ENCODE measurements at regions not wholly inside any gene's neighbourhood (a gene's known extent, or its start where the extent isn't known, plus 50 kb on each side); places are given as distances from the start of the nearest gene placed in this dataset.
"Not testable (repeated sequence)": the region's sequence is repeated elsewhere in the genome, so short reads cannot be mapped to it uniquely, and the experiment has no call there.

- DNase-seq, result no peak
Observed at GRCh38 chr16:47903470-47903869, 252.3 kb downstream of the ABCC12 start.

GRCh38 chr16:47897105-47897504 lies 258.7 kb downstream of the ABCC12 start:
- DNase-seq, result not testable (repeated sequence)

DNA sequence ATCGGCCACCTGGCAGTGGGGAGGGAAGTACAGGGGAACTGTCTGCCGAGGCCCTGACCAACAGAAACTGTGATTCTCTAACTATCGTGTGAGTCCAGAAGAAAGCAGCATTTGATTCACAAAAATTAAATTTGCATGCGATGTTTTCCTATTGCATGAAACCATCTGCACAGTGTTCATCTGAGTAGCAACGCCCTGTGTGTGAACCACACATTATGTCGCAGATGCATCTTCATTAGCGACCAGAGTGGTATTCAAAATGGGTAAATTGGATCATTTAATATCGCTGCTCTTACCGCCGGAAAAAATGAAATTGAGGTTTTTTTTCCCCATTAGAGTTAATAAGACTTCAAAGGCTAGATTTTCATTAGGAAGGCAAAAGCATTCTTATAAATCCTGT lies 260.6 kb downstream of the ABCC12 start:
- no peak for DNase-seq

- no peak for DNase-seq
Observed at GRCh38 chr16:47892999-47893398, 262.8 kb downstream of the ABCC12 start.

DNA sequence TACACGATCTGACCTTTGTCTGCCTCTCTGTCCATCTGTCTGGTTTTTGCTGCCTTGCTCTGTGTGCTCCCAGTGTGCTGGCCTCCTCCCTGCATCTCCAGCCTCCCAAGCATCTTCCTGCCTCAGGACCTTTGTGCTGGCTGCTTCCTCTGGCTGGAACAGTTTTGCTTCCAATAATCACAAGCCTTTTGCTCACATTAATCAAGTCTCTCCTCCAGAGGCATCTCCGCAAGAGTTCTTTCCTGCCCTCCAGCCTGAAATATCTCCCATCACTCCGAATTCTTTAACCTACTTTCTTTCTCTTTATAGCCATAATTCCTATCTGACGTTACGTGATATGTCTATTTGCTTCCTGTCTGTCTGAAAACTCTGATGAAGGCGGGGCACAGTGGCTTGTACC lies 267.1 kb downstream of the ABCC12 start:
- DNase-seq, result no peak

DNA sequence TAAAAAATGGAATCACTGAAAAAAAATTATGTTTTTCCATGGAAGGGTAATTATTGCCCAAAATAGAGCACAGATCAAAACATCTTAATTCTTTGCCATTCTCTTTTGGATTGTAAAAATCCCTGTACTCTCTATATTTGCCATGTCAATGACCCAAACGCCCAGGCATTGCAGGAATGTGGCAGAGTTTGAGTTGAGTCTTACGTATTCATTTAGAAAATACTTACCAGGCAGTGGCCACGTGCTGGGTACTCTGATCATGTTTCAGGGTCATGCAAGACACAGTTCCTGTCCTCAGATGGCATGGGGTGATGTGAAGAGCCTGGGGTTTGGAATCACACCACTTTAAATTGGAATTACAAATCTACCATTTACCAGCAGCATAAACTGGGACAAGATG lies 267.7 kb downstream of the ABCC12 start:
- no peak for DNase-seq

GRCh38 chr16:47887496-47887895 lies 268.3 kb downstream of the ABCC12 start:
- DNase-seq, result no peak

- DNase-seq, result no peak
Observed at GRCh38 chr16:47886631-47887415, 269.0 kb downstream of the ABCC12 start.

- no peak for DNase-seq
Observed at GRCh38 chr16:47886139-47886538, 269.7 kb downstream of the ABCC12 start.

DNA sequence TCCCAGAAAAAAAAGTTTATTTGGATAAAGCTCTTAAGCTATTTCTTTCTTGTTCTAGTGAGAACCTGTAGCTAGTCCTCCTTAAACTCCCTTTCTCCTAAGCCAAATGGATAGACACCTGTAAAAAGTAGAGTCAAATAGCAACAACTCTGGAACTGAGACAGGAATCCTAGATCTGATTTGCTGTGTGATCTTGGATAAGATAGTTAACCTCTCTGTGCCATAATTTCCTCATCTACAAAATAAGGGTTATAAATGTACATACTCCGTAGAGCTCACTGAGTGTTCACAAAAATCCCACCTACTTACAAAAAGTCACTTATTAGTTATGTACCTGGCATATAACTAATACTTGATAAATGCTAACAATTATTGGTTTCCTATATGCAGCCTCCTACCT lies 270.3 kb downstream of the ABCC12 start:
- DNase-seq, result no peak

DNA sequence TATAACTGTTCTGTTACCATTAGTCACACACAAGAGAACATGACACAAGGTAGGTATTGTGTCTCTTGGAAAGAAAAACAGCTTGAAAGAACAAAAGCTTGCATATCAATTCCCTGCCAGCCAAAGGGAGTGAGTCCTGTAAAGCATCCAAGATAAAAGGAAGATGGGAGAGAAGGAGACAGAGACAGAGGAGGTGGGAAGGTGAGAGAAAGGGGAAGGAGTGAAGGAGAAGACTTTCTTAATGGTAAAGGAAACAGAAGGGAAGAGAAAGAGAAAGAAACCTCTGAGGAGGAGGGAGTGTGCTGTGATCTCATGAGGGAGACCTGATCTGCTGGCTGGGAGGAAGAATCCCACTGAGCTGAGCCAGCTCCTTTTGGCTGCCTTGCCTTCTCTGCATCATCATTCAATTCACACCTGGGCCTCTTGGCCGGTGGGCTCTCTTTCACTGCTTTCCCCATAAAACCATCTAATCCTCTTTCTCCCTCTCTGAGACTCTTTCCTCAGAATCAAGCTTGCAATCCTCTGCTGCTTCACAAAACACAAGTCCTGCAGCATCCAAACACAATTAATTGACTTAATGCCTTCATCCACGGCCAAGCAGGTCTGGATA lies 271.6 kb downstream of the ABCC12 start:
- DNase-seq, result no peak

- no peak for DNase-seq
Observed at GRCh38 chr16:47881574-47881973, 274.2 kb downstream of the ABCC12 start.

GRCh38 chr16:47880653-47881052 lies 275.1 kb downstream of the ABCC12 start:
- DNase-seq, result no peak

DNA sequence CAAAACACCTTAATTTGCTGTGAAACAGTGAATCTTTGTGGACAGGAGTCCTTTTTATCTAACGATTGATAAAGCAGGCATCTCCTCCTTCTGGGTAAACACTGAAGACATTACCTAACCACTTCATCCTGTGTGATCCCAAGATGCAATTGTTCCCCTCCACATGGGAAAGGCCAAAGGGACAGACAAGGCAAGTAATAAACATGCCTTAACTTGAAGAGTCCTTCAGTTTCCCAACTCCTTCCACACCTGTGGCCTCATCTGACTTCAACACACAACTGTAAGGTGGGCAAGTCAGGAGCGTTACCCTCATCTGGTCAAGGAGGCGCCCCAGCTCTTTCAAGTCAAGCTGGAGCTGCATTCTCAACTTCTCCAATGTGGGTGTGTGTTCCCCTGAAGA lies 278.6 kb downstream of the ABCC12 start:
- DNase-seq, result no peak

DNA sequence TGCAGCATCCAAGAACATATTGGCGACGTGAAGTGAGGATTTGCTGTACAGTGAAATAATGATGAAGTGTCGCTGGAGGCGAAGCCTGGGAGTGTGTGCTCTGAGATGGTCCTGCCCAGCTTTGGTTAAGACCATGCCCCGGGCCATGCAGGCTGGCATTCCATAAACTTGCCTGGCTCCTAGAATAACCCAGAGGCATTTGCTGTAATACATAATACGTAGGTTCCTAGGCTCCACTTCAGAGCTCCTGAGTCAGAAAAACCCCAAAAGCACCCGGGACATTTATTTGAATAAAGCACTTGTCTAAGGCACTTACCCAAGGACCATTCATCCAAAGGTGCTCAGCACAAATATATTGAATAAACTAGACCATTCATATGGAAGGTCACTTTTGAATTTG lies 279.3 kb downstream of the ABCC12 start:
- DNase-seq, result no peak

- no peak for DNase-seq
Observed at GRCh38 chr16:47873434-47873833, 282.4 kb downstream of the ABCC12 start.

DNA sequence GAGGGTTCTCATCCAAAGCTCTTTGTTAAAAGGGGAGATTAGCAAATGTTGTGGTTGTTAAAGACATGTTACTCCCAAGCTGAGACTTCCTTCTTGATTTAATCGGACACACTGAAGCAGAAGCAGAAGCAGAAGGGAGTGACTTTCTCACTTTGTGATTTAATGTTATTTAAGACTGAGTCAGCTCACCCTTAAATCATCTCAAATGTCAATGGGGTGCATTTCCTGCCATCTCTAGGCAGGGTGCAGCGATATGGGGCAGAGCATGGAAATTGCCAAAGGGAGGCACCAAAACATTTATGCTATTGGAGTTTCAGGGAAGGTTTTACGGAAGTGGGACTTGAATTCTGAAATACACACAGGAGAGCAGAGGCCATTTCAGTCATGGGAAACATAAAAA lies 283.6 kb downstream of the ABCC12 start:
- DNase-seq, result no peak

GRCh38 chr16:47866423-47866822 lies 289.4 kb downstream of the ABCC12 start:
- DNase-seq, result no peak

- no peak for DNase-seq
Observed at GRCh38 chr16:47865337-47865855, 290.4 kb downstream of the ABCC12 start.

DNA sequence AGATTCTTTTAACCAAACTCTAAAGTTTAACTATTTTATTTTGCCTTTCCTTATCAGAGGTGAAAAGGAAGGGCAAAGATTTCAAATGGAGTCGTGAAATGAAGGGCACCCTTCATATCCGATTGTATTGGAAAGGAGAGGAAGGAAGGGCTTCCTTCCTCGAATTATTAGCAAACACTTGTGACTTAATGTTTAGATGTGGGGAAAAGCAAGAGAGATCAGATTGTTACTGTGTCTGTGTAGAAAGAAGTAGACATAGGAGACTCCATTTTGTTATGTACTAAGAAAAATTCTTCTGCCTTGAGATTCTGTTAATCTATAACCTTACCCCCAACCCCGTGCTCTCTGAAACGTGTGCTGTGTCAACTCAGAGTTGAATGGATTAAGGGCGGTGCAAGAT lies 291.5 kb downstream of the ABCC12 start:
- not testable (repeated sequence) for DNase-seq

GRCh38 chr16:47861999-47862398 lies 293.8 kb downstream of the ABCC12 start:
- no peak for DNase-seq

DNA sequence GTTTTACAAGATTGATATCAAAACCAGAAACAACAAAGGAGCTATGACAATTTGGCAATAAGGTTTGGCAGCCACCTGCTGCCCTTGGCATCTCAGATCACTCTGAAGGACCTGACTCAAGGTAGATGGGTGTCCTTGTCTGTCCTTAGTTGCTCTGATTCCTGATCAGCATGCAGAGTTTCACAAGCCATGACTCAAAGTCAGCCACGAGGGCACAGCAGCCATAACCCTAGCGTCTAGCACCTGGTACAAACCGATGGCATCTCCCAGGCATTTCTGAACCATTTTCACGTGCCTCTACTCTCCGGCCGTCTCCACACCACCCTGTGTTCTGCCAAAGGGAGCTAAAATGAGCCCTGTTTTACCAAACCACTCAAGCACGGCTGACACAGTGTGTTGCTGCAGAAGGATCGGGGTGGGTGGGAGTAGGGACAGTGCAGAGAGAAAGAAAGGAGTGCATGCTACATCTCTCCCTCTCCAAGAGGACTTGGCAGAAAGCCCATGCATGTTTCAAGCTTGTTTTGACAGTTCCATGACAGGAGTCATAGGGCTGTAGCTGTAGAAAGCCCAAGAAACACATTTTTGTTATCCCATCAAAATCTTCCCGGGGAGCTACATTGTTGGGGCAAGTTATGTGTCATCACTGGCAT lies 297.3 kb downstream of the ABCC12 start:
- DNase-seq, result no peak

- DNase-seq, result no peak
Observed at GRCh38 chr16:47855431-47855830, 300.4 kb downstream of the ABCC12 start.

GRCh38 chr16:47854737-47855136 lies 301.1 kb downstream of the ABCC12 start:
- DNase-seq, result no peak
